ENCODE measurements at regions not wholly inside any gene's neighbourhood (a gene's known extent, or its start where the extent isn't known, plus 50 kb on each side); places are given as distances from the start of the nearest gene placed in this dataset.

DNA sequence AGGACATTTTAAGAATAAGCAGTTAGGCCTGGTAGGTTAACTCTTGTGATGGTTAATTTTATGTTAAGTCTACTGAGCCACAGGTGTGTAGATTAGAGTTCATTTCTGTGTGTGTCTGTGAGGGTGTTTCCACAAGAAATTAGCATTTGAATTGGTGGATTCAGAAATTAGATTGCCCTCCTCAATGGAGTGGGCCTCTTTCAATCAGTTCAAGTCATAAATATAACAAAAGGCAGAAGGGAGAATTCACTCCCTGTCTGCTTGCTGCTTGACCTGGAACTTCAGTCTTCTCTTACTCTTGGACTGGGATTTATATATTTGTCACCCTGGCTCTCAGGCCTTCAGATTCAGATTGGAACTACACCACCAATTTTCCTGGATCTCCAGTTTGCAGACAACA is 55.3 kb upstream of the POM121L12 start:
- no peak for DNase-seq

DNA sequence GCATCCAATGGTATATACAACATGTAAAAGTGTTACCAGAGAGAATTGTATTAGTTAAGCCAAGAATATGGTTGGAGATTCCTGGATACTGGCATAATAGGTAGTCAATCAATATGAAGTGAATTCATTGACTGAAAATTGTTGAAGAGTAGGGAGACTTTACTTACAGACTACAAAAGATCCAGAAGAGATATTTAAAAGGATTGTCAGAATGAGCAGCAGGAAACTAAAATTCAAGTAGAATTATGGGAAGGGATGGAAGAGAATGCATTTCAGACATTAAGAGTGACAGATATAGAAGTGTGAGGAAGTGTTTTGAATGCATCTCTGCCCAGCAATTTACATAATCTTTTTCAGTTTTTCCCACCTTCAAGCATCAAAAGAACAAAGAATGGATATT is 62.3 kb upstream of the POM121L12 start:
- no peak for DNase-seq

DNA sequence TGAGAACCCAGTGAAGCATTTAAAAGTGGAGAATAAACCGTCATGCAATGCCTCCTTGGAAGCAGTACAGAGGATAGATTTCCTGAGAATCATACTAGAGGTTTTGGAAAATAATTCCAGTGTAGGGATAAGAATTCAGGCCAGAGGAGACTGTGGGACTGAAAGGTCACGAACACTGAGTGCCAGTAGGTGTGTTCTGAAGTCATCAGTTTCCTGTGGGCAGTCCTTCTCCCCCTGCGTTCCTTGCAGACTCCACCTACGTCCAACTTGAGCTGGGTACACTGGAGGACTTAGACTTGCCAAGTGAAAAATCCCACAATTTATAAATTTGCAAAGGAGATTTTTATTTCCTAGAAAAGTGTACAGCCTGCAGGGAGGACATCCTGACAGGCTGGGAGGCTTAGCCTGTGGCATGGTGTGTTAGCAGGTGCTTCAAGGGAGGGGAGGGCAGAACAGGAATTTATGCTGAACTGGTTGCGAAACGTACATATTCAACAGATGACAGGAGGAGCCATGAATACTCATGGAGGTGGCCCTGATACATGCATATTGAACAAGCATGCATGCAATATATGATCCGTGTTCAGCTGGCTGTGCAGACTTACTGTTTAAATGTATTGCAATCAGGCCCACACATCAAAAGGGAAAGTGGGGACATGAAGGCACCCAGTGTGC is 72.9 kb upstream of the POM121L12 start:
- DNase-seq = no peak

DNA sequence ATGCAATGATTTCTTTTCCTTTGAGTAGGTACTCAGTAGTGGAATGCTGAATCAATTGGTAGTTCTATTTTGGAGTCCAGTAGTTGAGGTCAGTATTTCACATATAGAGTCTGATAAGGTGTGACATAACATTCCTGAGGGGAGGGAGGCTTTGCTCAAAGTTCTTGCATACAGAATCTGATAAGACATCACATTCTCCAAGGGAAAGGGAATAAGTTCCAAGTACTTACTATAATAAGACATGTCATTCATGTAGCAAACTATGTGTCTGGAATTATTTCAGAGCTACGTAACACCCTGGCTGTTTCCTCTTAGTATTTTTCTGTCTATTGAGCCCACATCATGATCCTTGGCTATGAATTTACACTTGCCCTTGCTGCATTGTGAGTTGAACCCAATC is 74.3 kb upstream of the POM121L12 start:
- DNase-seq = no peak

DNA sequence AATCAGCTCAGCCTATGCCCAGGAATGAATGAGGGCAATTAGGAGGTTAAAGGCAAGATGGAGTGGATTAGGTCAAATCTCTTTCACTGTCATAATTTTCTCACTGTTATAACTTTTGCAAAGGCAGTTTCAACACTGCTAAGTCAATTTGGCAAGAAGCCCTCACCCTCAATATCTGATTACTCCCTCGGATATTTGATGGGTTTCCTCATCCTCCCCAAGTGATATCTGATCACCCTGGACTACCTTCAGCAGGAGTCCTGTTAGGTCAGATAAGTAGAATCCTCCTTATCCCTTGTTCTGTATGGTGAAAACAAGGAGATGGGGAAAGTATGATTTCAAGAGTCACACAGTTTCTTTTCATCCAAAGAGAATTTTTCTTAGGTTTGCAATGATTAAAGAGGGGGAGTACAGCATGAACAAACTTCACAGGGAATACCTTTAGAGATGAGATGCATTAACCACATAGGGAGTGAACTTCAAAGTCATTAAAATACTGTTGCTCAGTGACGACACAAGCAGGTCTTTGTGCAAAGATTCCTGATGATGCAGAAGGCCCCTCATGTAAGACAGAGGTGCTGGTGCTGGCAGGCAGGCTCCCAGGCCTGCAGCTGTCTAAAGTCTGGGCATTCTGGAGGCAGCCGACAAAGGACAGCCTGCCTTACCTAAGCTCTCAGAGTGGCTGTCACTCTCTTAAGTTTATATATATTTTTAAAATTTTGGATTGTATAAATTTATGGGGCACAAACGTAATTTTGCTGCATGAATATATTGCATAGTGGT is 75.4 kb upstream of the POM121L12 start:
- no peak for DNase-seq

DNA sequence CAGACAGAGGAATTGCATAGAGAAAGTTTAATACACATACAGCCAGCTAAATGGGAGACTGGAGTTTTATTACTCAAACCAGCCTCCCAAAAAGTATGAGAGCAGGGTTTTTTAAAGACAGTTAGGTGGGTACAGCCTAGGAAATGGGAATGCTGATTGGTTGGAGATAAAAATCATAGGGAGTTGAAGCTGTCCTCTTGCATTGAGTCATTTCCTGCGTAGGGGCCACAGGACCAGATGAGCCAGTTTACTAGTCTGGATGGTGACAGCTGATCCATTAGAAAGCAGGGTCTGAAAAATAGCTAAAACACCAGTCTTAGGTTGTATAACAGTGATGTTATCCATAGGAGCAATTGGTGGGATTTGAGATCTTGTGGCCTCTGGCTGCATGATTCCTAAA is 76.1 kb upstream of the POM121L12 start:
- no peak for DNase-seq

DNA sequence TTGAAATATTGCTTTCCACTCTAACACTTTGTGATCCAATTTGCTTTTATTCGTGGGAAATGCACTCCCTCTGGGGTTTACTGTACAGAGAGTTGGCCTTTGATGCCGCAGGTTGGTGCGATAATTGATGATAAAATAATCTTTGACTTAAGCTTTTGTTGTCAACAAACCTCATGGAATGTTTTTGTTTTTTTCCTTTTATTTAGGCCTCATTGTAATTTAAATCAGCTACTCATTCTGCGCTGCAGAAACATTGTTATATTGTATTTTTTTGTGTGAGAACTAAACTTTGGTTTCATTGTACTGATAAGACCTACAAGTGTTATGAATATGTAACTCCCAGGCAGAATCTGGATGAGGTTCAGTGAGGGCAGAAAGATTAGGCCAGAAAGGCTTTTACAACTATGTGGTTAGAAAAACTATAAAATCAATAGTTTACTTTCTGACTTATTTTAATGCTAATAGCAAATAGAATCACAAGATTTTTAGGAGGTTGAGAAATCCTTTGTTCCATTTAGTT is 76.8 kb upstream of the POM121L12 start:
- DNase-seq = no peak

DNA sequence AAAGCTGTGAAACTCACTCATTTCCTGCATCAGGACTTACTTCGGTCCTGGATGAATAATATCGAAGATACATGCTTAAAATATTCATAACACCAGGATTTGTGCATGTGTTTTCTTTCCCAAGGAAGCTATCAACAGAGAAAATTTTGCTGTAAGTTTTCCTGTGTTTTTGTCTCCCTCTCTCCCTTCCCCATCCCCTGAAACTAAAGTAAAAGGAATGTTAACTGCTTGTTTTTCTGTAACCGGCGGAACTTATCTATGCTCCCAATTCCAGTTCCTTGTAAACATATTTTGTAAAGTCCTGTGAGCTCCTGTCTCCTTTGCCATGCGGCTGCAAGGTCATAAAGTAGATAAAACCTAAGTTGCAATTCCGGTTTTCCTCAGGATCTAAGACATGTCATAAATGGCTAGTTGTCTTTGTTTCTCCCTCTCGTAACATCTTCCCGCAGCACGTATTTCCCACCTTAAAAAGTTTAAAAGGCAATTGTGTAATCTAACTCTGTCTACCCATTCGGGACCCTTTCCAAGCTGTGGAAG is 79.0 kb upstream of the POM121L12 start:
- DNase-seq = no peak

DNA sequence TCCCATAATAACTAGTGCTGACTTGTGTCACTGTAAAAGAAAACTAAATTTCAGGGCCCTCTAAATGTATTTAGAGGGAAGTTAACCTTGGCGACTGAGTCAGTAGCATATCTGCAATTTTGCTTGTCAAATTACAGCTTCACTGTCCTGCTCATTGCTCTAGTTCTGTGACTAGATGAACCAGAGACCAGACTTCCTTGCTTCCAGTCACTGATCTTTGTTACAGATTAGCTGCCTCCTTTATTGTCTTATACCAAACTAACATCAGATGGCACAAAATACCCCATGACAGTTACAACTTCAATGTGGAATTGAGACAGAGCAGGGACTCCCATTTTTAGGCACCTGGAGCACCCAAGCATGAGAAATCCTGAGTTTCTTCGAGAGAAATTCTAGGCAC is 79.9 kb upstream of the POM121L12 start:
- DNase-seq = no peak

DNA sequence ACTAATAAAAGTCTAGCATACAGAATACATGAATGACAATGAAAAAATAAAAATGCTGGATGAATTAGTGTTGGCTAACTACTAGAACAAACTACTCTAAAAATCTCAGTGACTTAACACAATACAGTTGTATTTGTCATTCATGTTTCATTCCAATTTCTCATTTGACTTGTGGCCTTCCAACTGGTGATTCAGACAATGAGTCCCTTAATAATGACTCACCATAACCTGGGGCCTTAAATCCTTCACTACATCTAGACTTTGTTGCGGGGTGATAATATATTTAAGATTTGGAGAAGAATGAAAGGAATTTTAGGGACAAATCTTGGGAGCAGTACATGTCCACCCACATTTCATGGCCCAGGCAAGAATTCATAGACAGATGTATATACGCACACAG is 90.5 kb upstream of the POM121L12 start:
- DNase-seq = no peak

DNA sequence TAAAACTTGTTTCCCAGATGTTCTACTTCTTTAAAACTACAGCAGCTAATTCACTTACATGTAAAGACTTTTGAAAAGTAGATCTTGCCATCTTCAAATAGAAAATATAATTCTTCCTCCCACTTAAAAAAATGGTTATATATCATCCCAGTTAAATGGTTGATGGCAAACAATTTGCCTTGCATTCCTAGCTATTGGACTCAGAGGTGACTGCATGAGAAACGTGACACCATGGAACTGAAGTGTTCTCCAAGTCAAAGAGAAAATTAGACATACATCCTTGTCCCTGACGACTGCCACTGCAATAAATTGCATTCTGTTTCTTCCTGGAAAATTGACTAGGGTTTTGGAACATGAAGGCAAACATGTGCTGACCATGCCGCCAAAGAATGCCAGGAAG is 95.0 kb upstream of the POM121L12 start:
- no peak for DNase-seq

DNA sequence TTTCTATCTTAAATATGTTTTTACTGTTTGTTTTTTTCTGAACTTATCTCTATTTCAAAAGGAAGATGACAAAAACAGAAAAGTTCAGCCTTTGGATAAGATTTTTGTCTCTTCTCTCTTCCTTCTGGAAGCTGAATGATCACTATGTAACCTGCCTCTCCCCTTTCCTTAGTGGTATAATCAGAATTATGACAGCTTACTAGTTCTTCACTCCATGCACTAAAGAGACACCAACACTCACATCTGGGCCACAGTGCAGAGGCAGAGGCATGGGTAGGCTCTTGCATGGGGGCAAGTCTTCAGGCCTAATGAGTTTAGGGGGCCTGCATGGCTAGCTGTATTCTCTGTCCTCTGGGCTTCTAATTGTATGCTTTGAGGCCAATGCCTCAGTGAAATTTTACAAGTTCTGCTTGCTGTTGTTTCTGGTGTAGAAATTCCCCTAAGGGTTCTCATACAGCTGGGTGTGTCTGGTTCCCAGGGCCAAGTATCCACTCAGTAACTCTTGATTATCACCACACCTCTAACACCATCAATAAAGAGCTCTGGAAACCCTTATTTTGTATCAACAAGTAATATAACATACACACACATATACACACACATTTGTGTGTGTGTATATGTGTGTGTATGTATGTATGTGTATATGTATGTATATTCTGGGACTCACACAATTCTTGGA is 96.8 kb upstream of the POM121L12 start:
- no peak for DNase-seq

DNA sequence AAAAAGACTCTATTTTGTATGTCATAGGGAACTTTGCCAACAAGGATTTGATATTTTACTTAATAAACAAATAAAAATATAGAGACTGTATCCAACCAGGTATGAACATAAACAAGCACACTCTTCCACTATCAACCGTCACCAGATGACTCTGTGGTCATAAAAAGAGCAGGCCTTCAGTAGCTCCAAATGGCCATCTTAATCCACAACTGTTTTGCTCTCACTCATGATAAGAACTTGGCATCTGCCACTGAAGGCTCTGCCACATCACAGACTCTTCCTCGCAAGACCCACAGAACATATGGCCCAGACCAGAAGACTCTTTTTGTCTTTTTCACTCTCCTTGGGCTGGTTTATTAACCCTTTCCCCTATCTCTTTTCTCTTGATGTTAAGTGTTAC is 98.7 kb upstream of the POM121L12 start:
- no peak for DNase-seq

DNA sequence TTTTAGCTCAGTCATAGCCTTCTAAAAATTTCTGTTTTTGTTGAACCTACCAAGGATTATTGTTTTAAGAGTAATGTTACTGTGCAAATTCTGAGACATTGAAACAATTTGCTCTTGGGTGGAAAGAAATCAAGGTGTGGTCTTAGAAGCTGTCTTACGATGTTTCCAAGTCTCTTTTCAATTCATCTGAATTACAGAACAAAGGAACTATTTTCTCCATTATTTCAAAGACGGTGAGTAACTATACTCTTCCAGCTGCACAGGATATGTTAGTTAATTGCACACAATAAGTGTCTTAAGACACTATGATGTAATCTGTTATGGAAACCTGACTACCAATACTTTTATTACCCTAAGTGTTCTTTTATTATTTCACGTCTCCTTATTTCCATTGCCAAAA is 106.8 kb upstream of the POM121L12 start:
- no peak for DNase-seq

DNA sequence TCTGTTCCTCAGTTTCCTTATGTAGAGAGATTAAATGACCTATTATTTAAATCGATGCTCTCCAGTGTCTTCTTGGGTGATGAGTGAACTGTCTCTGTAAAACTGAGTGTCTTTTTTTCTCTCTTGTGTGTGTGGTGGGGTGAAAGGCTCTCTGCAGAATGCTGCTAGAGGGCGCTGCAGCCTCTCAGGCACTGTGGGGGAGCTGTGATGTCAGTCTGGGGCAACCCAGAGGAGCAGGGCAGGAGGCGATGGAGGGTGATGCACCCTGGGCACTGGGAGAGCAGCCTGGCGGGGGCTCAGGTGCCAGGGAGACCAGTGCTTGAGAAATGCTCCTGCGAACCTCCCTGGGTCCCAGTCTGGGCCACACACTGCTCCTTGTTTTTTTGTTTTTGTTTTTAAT is 110.1 kb upstream of the POM121L12 start:
- DNase-seq = no peak

DNA sequence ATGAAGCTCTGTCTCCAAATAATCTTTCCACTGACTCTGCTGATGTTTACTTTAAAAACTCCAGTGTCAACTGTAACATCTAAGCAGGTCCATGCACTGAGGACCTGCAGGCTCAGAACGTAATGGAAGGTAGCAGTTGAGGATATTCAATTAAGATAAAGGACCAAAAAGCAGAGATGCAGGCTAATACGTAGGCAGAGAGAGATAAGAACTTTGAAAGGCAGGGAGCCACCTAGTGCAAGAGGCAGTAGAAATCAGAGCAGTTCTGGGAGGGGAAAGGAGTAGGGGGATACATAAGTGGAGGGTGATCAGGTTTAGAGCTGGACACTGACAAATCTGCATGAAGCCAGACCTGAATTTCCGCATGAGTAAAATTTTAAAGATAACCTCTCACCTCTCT is 114.5 kb upstream of the POM121L12 start:
- no peak for DNase-seq

DNA sequence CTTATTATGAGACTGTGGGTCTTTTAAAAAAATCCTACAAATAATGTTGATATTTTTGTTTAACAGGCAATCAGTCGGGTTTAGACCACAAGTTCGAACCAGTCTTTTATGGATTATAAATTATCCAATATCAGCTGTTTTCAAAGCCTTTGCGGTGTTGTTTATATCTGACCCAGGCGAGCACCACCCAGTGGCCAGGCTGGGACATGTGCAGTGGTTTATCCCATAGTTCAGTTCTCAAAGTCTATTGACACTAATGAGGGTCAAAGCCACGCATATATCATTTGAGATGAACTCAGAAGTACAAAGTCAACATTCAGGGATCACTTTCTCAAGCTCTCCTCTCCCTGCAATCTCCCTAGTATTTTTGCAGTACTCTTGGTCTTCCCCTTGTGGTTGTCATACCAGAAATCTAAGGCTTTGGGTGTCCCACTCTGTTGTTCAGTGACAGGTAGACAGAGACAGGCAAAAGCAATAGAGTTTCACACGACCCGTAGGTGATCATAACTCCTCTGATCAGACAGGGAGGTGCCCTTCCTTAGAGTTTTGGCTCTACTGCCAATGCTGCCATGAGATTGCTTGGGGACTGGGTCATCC is 117.4 kb upstream of the POM121L12 start:
- DNase-seq = no peak

DNA sequence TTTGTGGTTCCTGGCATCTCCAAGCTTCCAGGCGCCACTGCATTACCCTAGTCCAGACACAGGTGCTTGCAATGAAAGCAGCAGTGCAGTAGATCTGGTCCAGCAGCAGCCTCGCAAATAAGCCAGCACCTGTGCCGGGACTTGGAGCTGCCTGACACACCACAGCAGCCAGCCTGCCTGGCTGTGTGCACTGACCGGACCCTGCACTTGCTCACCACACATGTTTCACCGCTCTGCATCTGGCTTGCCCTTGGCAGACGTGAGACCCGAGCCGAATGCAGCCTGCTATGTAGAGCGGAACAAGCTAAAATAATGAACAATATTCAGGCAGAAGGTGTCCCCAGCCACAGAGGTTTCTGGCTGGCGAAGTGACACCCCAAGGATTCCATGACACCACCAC is 123.6 kb upstream of the POM121L12 start:
- DNase-seq = no peak

DNA sequence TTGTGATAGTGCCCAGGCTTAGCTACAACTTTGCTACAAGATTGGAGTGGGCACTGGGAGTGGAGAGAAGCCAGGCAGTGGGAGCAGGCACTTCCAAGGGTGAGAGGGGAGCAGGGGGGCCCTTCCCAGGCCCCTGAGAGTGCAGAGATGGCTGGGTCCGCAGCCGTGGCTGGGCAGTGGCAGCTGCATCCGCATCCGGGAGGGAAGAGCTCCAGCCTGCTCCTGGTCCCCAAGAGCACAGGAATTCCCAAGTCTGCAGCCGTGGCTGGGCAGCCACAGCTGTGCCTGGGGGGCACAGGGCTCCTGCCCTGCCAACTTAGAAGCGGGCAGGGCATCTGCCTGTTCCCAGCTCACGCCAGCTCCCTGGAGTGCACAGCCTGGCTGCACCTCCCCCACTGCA is 124.1 kb upstream of the POM121L12 start:
- DNase-seq = no peak

DNA sequence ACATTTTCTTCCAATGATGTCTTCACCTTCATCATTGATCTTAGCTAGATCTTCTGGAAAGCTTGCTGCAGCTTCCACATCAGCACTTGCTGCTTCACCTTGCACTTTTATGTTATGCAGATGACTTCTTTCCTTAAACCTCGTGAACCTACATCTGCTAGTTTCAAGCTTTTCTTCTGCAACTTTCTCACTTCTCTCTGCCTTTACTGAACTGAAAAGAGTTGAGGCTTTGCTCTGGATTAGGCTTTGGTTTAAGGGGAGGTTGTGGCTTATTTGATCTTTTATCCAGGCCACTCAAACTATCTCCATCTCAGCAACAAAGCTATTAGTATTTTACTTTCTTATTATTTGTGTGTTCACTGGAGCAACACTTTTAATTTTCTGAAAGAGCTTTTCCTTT is 125.5 kb upstream of the POM121L12 start:
- DNase-seq = no peak

DNA sequence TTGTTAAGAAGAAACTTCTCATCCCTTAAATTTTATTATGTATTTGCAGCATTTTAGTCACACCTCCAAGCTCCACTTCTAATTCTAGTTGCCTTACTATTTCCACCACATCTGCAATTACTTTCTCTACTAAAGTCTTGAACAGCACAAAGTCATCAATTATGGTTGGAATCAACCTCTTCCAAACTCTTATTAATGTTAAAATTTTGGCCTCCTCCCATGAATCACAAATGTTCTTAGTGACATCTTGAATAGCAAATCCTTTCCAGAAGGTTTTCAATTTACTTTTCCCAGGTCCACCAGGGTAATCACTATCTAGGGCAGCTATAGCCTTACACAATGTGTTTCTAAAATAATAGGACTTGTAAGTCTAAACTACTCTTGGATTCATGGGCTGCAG is 126.3 kb upstream of the POM121L12 start:
- DNase-seq = no peak

DNA sequence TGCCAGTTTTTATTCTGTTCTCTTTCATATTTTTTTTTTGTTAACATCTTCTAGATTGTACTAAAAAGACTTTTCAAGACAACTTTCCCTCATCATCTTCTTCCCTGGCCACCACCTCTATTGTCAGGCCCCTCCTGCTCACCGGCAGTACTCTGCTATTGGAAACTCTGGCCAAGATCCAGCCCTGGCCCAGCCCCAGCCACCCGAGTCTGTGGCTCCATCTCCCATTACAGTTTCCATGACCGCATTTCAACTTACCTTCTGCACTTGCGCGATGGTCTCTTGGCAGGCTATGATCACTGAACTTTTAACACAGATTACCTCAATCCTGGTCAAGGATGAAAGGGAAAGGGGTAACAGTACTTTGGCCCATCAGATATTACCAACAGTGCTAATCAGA is 137.7 kb upstream of the POM121L12 start:
- no peak for DNase-seq

DNA sequence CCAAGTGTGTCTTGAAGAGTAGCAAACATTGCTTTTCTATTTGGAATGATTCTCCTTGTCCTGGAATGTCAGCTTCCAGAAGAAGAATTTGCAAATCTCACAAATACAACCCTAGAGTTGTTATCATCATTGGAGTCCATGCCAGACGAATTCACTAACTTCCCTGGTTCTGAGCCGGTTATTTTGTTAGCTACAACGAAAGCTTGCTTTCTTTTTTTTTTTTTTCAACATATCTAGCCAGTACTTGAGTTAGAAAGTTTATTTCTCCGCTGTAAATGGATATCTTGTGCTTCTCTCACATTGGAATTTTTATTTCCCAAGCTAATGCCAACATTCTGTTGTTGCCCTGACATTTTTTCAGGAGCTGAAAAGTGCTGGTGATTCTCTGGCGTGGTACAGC is 138.1 kb upstream of the POM121L12 start:
- no peak for DNase-seq
